NB4 (cell line): ENCODE measurements at regions not wholly inside any gene's neighbourhood (a gene's known extent, or its start where the extent isn't known, plus 50 kb on each side); places are given as distances from the start of the nearest gene placed in this dataset.

Source experiments
- CTCF ChIP-seq: IDR thresholded peaks from one replicate; pipeline ENCODE4 v1.5.1; 2012; ENCODE audit warnings: low read depth, low read length
- MAX ChIP-seq: IDR thresholded peaks from 2 replicates; pipeline ENCODE4 v1.6.1; 2011; ENCODE audit warnings: low read depth, low read length
- MYC ChIP-seq: IDR thresholded peaks from 2 replicates; pipeline ENCODE4 v1.6.1; 2011; ENCODE audit warnings: low read depth, low read length
- POLR2A ChIP-seq: IDR thresholded peaks from 2 replicates; pipeline ENCODE4 v1.6.1; 2011; ENCODE audit warnings: mild to moderate bottlenecking; ENCODE audit not compliant: insufficient read length; ENCODE audit errors: extremely low read depth

GRCh38 chr12:87651670-87652425 lies 377.4 kb downstream of the C12orf50 start:
- TF ChIP-seq CTCF (no peak), MYC (no peak), MAX (no peak), POLR2A (no peak)
